ENCODE measurements at regions not wholly inside any gene's neighbourhood (a gene's known extent, or its start where the extent isn't known, plus 50 kb on each side); places are given as distances from the start of the nearest gene placed in this dataset.

GRCh38 chr15:94951538-94951937, 720.2 kb downstream of the MCTP2 start:
- no peak for DNase-seq
- Mint-ChIP-seq H3K4me3 (no peak overlapping the region), H3K27ac (no peak overlapping the region), H3K4me1 (ENCODE audit: low read depth) (no peaks in the 10 kb centered on the region), H3K36me3 (ENCODE audit: low read depth) (no peaks in the 10 kb centered on the region), H3K9me3 (peaks cover 3% of the 10 kb centered on the region), H3K27me3 (peaks cover 5% of the 10 kb centered on the region)
- ChIA-PET POLR2A (no interaction called here), CTCF (no interaction called here)
- no peak for TF ChIP-seq CTCF (IDR thresholded peaks at IDR 0.05)
- no peak for ATAC-seq
- intact Hi-C loops (cut with micrococcal nuclease), result no loop called here

- intact Hi-C loops (cut with micrococcal nuclease), result no loop called here
- POLR2A ChIA-PET, result no interaction called here
- no peaks in the 10 kb centered on the region for H3K27me3 Mint-ChIP-seq
- no peaks in the 10 kb centered on the region for H3K36me3 Mint-ChIP-seq (ENCODE audit: low read depth)
- no peak overlapping the region for H3K27ac Mint-ChIP-seq
- no peak for TF ChIP-seq CTCF (IDR thresholded peaks at IDR 0.05)
- peaks cover 10% of the 10 kb centered on the region for H3K9me3 Mint-ChIP-seq
- H3K4me3 Mint-ChIP-seq, result no peak overlapping the region
- H3K4me1 Mint-ChIP-seq (ENCODE audit: low read depth), result no peaks in the 10 kb centered on the region
- DNase-seq (no peak), ATAC-seq (no peak)
- CTCF ChIA-PET, result no interaction called here
These were observed 732.6 kb downstream of the MCTP2 start for GRCh38 chr15:94963953-94964352.

GRCh38 chr15:94965593-94965992, 734.2 kb downstream of the MCTP2 start:
- TF ChIP-seq CTCF (IDR thresholded peaks at IDR 0.05), result no peak
- H3K9me3 Mint-ChIP-seq, result peaks cover 9% of the 10 kb centered on the region
- H3K27ac Mint-ChIP-seq, result no peak overlapping the region
- H3K4me3 Mint-ChIP-seq, result no peak overlapping the region
- no peaks in the 10 kb centered on the region for H3K4me1 Mint-ChIP-seq (ENCODE audit: low read depth)
- intact Hi-C loops (cut with micrococcal nuclease), result no loop called here
- ATAC-seq, result no peak
- no peaks in the 10 kb centered on the region for H3K36me3 Mint-ChIP-seq (ENCODE audit: low read depth)
- DNase-seq, result no peak
- CTCF ChIA-PET, result no interaction called here
- POLR2A ChIA-PET, result interaction anchor here (0.6 kb wide), 1 partner anchor 19 kb away, joined by 3 read pairs; no protein-coding TSS in a partner anchor
- H3K27me3 Mint-ChIP-seq, result no peaks in the 10 kb centered on the region

GRCh38 chr15:94968133-94968532, 736.8 kb downstream of the MCTP2 start:
- intact Hi-C loops (cut with micrococcal nuclease), result no loop called here
- no peaks in the 10 kb centered on the region for H3K27me3 Mint-ChIP-seq
- H3K36me3 Mint-ChIP-seq (ENCODE audit: low read depth), result no peaks in the 10 kb centered on the region
- CTCF ChIA-PET, result no interaction called here
- TF ChIP-seq CTCF (IDR thresholded peaks at IDR 0.05), result no peak
- DNase-seq (no peak), ATAC-seq (no peak)
- no peaks in the 10 kb centered on the region for H3K4me1 Mint-ChIP-seq (ENCODE audit: low read depth)
- POLR2A ChIA-PET, result no interaction called here
- H3K9me3 Mint-ChIP-seq, result peaks cover 6% of the 10 kb centered on the region
- no peak overlapping the region for H3K27ac Mint-ChIP-seq
- H3K4me3 Mint-ChIP-seq, result no peak overlapping the region

- Mint-ChIP-seq H3K9me3 (peaks cover 2% of the 10 kb centered on the region), H3K27me3 (no peaks in the 10 kb centered on the region), H3K4me1 (ENCODE audit: low read depth) (no peaks in the 10 kb centered on the region), H3K4me3 (no peak overlapping the region), H3K27ac (no peak overlapping the region), H3K36me3 (ENCODE audit: low read depth) (no peaks in the 10 kb centered on the region)
- no peak for ATAC-seq
- POLR2A ChIA-PET, result no interaction called here
- no peak for TF ChIP-seq CTCF (IDR thresholded peaks at IDR 0.05)
- DNase-seq, result no peak
- CTCF ChIA-PET, result no interaction called here
- intact Hi-C loops (cut with micrococcal nuclease), result no loop called here
These were observed 738.7 kb downstream of the MCTP2 start for GRCh38 chr15:94970096-94970495.

Measured in activated CD8-positive, alpha-beta T cell treated with anti-CD3 and anti-CD28 coated beads for 36 hours (primary cell).